NCI-H187 (cell line): ENCODE measurements at regions not wholly inside any gene's neighbourhood (a gene's known extent, or its start where the extent isn't known, plus 50 kb on each side); places are given as distances from the start of the nearest gene placed in this dataset.

ENCODE experiments used
- DNase-seq, 2 experiments: peaks; one replicate each; lab custom pipeline; 2025; lab: John Stamatoyannopoulos, UW

- no peak for DNase-seq
Observed at GRCh38 chr20:11281768-11282167, 608.0 kb upstream of the JAG1 start.

DNA sequence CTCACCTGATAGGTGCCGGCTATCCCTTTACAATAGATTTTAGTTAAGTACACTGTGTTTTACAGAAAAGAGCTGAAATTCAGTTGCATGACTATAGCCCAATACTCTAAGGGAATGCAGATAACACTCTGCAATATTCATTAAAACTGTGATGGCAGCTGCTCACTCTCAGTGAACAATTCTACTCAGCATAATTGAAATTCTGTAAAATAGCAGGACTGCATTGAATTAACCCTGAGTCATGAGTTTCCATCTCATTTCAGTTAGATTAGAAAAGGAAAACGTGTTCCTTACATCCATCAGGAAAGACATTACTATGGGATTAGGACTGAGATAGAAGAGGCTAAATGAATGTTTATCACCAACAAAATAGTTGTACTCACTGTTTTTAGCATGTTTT lies 613.3 kb upstream of the JAG1 start:
- no peak for DNase-seq

DNA sequence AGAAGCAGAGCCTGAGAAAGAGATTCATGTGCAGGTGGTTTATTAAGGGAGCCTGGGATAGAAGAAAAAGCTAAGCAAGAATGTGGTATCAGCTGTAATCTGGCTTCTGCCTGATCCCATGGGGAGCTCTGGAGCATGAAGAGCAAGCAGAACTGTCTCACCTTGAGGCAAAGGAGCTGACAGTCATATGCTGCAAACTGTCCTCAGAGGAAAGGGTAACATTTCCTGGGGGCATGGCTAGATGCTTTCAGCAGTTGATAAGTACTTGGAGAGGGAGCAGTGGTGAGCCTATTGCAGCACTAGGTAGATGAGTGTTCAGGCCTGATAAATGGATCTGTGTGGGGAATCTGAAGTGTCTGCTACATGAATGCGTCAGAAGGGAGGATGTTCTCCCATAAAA lies 621.5 kb upstream of the BTBD3 start:
- no peak for DNase-seq

- no peak for DNase-seq
Observed at GRCh38 chr20:11296951-11297350, 620.7 kb upstream of the BTBD3 start.

DNA sequence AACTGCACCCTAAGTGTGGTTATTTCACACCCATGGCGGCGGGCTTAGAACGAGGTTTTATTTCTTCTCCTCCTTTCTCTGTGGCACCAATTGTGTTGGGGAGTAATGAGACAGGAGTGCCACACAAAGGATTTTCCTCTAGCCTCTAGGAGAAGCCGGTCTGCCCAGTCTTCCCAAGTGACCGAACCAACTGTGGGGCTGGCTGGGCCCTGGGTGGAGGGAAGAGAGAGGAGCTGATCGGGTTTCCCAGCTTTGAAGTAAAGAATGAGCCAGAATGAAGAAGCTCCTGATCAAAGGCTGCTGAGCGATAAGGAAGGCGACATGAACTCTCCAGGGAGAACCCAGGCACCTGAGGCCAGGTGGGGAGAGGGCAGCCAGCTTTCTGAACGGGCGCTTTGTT lies 616.0 kb upstream of the BTBD3 start:
- DNase-seq = no peak

GRCh38 chr20:11302436-11302835 lies 615.3 kb upstream of the BTBD3 start:
- DNase-seq = no peak

GRCh38 chr20:11304795-11305194 lies 612.9 kb upstream of the BTBD3 start:
- no peak for DNase-seq

GRCh38 chr20:11305406-11305805 lies 612.3 kb upstream of the BTBD3 start:
- no peak for DNase-seq

GRCh38 chr20:11311659-11312224 lies 606.0 kb upstream of the BTBD3 start:
- no peak for DNase-seq

- no peak for DNase-seq
Observed at GRCh38 chr20:11315525-11315924, 602.2 kb upstream of the BTBD3 start.

DNA sequence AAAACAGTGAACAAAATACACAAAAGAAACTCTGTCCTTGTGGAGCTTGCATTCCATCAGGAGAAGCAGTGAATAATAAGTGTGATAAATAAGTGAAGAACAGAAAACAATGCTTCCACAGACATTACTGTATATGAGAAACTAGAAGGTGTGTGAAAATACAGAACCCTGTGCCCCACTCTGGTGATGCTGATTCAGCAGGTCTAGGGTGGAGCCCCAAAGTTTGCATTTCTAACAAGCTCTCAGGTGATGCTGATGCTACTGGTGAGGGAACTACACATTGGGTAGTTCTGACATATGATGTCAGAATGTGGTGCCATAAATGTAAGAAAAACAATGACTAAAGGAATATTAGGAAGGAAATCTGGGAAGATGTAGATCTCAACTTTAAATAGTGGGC lies 601.4 kb upstream of the BTBD3 start:
- DNase-seq = no peak

GRCh38 chr20:11320033-11320432 lies 597.7 kb upstream of the BTBD3 start:
- no peak for DNase-seq

- no peak for DNase-seq
Observed at GRCh38 chr20:11323816-11324215, 593.9 kb upstream of the BTBD3 start.

DNA sequence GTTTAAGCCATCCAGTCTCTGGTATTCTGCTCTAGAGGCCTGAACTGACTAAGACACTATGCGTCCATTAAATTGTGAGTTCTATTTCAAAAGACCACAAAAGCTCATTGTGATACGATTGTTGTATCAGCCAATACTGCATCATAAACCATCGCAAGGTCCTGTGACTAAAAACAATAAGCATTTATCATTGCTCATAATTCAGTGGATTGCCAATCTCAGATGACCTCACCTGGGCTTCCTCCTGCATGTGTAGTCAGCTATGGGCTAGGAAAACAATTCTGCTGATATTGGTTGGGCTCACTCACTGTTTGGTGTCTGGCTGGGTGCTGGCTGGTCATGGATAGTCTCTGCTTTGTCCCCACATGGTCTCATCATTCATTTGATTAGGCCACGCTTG lies 592.7 kb upstream of the BTBD3 start:
- no peak for DNase-seq

DNA sequence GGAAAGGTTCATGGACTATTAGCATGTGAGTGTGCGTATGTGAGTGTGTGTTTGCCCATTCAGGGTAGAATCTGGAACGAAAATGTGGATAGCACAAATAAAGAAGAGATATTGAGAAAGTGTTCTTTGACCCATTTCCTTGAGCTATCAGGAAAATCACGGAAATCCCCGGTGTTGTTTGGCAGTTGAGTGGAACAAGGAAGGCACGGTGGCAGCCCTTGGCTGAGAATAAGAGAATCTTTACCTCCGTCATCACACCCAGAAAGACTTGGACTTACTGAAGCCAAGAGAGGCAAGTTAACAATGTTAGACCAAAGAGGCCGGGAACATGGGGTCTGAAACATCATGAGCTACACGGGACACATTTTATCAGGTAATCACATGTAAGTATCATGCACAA lies 588.9 kb upstream of the BTBD3 start:
- DNase-seq = peak in 1 of 2 experiments; percentile 14

- DNase-seq = no peak
Observed at GRCh38 chr20:11329271-11329670, 588.4 kb upstream of the BTBD3 start.

DNA sequence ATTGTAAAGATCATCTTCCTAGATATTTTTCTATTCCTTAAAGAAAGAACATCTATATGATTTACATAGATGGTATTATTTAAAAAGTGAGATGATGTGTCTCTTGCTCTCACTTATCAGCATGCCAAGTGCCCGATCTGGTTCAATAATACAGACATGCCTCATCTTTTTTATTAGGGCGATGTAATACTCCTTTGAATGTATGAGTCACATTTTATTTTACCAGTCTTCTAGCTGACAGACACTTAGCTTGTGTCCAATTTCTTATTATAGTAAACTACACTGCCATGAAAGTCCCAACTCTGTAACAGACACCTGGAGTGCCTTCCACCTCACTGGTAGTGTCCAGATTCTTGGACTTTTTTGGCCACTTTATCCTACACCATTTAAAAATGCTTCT lies 586.6 kb upstream of the BTBD3 start:
- DNase-seq = no peak

DNA sequence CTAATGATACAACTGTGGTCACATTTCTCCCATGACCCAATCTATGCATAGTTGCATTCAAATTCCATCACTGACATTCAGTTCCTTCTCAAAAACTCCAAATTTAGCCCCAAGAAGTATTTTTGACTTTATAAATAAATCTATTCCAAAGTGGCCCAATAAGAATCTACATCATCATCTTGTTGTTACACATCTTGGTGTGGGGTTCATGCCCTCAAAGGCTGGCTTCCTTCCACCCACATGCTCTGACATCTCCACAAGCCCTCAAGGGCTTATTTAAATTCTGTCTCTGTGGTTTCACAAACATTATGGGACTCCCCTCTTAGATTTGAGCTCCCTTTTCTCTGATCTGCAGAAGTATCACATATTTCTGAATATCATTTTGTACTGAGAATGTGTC lies 585.3 kb upstream of the BTBD3 start:
- DNase-seq = no peak

DNA sequence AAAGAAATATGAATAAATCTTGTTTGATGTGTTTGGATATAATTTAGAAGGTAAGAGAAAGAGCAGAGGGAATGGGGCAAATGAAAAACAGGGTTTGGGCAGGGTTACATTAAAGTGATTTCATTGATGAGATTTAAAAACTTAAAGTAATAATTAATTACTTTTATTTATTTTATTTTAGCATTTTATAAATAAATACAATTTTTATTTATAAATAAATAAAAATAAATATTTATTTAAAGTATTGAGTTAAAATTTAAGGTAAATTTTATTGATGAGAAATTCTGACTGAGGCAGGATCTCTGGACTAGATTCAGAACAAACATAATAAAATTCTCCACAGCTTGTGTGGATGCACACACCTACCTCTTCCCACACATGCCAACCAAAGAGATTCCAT lies 584.1 kb upstream of the BTBD3 start:
- no peak for DNase-seq

- no peak for DNase-seq
Observed at GRCh38 chr20:11337361-11338130, 580.1 kb upstream of the BTBD3 start.

- no peak for DNase-seq
Observed at GRCh38 chr20:11338496-11339306, 579.0 kb upstream of the BTBD3 start.

DNA sequence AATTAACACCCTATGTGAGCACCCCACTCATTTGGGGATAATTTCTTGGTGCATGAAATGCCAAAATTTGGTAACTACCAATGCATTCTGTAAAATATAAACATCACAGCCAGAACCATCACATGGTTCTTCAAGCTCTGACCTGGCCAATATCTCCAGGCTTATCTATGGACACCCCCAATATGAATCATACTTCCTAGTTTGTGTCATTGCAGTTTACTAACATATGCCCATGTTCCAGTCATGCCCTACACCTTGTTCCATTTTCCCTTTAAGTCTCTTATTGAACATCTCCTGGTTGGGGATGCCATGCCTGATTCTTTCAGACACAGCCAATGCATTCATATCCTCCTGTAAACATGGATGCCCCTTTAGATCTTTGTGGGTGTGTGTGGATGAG lies 572.8 kb upstream of the BTBD3 start:
- DNase-seq = no peak

GRCh38 chr20:11347738-11348137 lies 570.0 kb upstream of the BTBD3 start:
- no peak for DNase-seq
